HG03280 (cell line): ENCODE measurements at regions not wholly inside any gene's neighbourhood (a gene's known extent, or its start where the extent isn't known, plus 50 kb on each side); places are given as distances from the start of the nearest gene placed in this dataset.

Source experiments
- ATAC-seq: cut with Tn5 transposase; IDR thresholded peaks from one replicate; pipeline ENCODE4 v1.9.1; 2021; ENCODE audit warnings: mild to moderate bottlenecking, moderate library complexity; ENCODE audit not compliant: unreplicated experiment

- no peak for ATAC-seq
Measured at GRCh38 chr5:163619951-163620350, 114.5 kb downstream of the MAT2B start.

DNA sequence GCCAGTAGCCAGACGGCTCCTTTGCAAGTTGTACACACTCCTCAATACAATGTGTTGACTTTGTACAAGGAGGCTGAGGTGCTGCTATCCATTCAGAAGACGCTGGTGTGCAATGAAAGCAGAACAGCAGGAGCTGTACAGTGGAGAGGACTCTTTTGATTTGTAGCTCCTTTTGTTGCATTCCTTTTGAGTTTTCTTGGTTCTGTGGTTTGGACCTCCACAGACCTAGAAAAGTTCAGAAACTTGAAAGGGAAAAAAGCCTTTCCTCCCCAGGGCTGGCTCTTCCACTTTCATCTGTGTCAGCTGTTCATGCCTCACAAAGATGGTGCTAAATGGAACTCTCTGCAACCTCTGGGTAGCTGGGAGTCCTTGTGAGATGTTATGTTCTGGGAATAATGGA lies 117.4 kb downstream of the MAT2B start:
- no peak for ATAC-seq

DNA sequence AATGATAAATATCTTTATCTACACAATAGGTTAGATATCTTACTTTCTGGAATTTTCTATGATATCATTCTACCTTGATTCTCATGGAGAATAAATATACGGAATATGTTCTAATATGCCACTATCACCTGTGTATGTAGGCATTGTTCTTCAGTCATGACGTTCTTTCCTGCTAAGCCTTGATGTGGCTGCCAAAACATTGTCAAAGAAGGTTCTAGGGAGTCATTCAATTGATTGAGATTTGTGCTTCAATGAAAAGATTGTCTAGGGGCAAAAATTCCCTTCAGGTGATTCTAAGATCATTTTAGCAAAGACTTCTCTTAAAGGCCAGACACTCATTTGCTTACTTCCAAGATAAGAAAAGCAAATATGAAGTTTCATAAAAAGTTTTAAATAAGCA lies 118.1 kb downstream of the MAT2B start:
- no peak for ATAC-seq

- no peak for ATAC-seq
Measured at GRCh38 chr5:163623986-163624385, 118.6 kb downstream of the MAT2B start.

DNA sequence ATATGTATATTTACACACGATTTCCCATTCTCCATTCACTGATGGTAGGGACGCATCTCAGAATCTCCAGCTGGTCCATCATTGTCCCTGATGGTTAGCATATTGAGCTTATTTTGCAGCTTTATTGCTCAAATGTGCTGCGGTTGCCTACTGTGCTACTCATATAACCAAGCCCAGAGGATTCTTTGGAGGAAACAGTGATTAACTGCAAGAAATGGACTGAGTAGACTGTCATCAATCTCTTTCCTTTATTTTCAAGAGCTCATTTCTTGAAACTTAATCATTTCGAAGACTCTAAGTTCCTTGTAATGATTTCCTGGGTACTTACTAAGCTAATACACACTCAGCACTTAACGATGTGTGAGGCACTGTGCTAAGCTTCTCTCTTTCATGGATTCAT lies 119.0 kb downstream of the MAT2B start:
- ATAC-seq, result no peak

GRCh38 chr5:163626904-163627434 lies 121.5 kb downstream of the MAT2B start:
- no peak for ATAC-seq

DNA sequence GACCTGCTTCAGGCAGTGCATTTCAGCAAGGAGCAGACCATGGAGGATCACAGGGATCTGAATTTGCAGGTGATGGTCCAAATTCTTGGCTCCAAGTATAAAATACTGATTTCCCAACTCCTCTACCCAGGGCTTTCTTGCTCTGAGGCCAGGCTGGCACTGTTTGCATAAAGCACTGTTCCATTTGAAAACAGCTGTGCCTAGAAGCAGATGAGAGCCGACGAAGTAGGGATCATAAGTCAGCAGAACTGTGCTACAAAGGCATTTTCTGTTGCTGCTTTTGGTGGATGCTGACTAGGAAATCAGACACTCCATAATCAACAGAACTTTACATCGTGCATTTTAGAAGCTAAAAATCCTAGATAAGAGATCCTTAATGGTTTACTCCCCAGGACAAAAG lies 126.4 kb downstream of the MAT2B start:
- no peak for ATAC-seq

- no peak for ATAC-seq
Measured at GRCh38 chr5:163633926-163634460, 128.6 kb downstream of the MAT2B start.

DNA sequence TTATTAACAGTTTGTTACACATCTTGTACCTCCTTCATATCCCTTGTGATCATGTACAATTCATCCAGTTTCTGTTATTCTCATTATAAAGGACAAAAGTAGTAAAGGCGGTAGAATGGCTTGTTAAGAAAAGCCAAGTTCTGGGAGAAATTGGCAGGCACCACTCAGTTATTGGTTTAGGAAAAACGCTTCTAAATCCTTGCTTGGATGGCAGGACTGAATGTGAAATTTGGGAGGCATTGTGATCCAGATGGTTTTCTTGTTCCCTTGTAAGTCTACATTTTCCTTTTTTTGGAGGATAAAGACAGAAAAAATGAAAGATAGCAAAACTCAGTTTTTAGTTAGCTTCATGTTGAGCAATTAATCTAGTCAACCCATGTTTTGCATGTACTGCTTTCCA lies 130.2 kb downstream of the MAT2B start:
- no peak for ATAC-seq

- no peak for ATAC-seq
Measured at GRCh38 chr5:163642904-163643303, 137.5 kb downstream of the MAT2B start.

DNA sequence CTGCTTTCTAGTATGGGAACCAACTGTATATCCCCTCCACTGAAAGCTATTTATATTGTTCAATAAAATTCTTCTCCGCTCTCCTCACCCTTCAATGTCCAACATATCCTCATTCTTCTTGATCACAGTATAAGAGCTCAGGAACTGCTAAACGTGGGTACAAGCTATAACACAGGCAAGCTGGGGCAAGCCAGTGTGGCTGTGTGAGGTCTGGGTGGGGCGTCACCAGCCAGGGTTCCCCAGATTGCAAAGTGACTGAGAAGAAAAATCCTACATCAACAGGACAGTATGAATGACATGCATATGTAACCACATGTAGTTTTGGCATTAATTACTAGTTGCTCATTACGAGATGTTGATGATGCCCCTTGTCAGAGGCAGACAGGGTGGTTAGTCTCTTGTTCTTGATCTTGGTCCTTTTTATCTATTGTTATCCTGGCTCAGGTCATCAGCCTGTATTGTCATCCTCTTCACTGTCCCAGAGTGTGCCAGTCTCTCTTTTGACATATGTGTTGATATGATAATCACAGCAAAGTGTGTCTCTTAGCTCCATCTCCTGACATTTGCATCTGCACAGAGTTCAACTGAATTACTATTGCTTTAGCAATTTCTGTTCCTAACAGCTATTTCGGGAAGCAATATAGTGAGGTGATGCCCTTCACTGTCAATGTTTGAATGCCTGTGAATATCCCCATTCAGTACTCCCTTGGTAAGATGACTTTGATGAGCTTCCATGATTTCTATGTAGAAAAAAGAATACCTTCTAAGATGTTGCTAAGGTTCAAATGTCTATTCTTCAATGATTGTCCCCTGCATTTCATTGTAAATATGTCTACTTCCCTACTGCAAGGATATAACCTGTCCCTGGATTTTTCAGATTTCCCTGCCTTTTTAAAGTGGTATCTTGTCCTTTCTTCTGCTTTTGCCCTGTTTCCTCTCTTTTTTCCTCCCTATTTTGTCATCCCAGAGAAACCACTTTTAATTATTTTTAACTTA lies 140.3 kb downstream of the MAT2B start:
- ATAC-seq, result no peak

GRCh38 chr5:163649514-163649913 lies 144.1 kb downstream of the MAT2B start:
- ATAC-seq, result no peak

GRCh38 chr5:163653526-163653925 lies 148.1 kb downstream of the MAT2B start:
- ATAC-seq, result no peak

DNA sequence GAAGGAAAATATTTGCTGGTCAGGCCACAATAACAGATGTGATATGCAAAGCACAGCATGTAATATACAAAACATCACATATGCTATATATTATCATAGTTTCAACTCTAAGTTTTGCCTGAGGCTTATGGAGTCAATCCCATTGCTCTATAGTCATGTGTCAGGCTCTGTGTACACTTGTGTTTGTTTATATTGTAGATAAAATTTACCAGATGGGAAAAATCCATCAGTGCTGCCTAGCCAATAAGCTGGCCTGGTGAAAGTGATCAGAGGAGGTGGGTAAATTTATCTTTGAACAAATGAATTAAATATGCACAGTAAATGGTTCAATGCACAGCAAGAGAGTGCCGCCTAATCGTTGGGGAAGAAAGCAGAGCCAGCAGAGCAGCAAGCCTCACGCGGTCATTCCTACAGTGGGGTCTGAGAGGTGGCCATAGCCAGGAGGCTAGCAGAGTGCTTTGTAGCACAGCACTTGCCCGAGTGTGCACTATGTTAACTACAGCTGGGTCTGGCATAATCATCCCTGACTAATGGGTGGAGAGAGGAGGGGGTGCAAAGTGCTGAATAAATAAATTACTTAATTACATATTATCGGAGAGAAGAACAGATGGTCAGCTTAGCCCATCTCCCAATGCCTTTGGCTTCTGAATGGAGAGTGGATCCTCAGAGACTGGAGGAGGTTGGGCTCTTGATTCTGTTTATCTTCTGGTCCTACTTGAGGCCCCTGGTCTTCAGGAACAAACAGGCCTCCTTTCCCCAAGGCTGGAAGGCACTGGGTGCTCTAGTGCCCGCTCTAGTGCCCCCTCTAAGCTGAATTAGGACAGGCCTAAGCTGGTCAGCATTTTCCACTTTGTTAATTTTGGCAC lies 153.5 kb downstream of the MAT2B start:
- no peak for ATAC-seq

- ATAC-seq, result no peak
Measured at GRCh38 chr5:163659568-163659902, 154.1 kb downstream of the MAT2B start.

- no peak for ATAC-seq
Measured at GRCh38 chr5:163660486-163660885, 155.1 kb downstream of the MAT2B start.

- no peak for ATAC-seq
Measured at GRCh38 chr5:163661360-163661759, 155.9 kb downstream of the MAT2B start.

GRCh38 chr5:163670036-163670435 lies 164.6 kb downstream of the MAT2B start:
- ATAC-seq, result no peak

DNA sequence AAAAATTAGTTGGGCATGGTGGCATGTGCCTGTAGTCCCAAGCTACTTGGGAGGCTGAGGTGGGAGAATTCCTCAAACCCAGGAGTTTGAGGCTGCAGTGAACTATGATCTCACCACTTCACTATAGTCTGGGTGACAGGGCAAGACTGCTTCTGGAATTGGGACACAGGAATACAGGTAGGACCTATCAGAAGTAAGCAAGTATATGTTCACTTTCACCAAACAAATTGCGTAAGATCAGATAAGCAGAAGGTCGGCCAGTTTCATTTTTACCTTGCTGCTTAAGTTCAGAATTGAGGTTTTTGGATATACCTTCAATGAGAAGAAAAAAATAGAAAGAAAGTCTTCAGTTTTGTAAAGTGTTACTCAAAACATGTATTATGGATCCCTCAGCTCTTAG lies 171.7 kb downstream of the MAT2B start:
- no peak for ATAC-seq

- no peak for ATAC-seq
Measured at GRCh38 chr5:163682234-163682633, 176.8 kb downstream of the MAT2B start.

- ATAC-seq, result no peak
Measured at GRCh38 chr5:163687414-163687813, 182.0 kb downstream of the MAT2B start.
